D341Med (cell line): ENCODE measurements at regions not wholly inside any gene's neighbourhood (a gene's known extent, or its start where the extent isn't known, plus 50 kb on each side); places are given as distances from the start of the nearest gene placed in this dataset.
A peak's percentile ranks its signal among the peaks of the same experiment; 100 is the strongest.
"Not testable (repeated sequence)": the region's sequence is repeated elsewhere in the genome, so short reads cannot be mapped to it uniquely, and the experiment has no call there.

Experiments used
- DNase-seq: peaks from one replicate; pipeline ENCODE4 v3.0.0; 2012; ENCODE audit warnings: low spot score

- DNase-seq, result peak; percentile 83
Measured at GRCh38 chr14:22386924-22387775, 201.9 kb downstream of the DAD1 start.

DNA sequence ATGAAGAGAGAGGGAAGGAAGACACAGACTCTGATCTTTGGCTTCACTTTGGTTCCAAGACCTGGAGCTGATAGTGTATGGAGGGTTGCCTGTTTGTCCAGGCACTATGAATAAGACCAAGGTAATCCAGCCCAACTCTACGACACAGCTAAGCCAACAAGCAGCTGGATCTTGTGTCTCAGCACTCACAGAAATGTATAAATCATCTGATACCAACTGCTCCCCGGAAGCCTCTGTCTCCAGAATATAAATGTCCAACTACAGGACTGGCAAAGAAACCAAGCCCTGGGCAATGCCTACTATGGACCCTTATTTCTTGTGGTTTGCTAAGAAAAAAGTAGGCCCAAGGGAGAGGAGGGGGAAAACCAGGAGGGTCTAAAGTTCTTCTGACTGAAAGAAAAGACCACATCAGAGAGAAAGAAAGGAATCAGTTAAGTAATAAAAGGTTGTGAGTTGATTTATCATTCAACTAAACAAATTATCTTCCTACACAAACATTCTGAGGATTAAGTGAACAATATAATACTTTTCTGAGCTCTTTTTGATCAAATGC is 204.0 kb downstream of the DAD1 start:
- no peak for DNase-seq

DNA sequence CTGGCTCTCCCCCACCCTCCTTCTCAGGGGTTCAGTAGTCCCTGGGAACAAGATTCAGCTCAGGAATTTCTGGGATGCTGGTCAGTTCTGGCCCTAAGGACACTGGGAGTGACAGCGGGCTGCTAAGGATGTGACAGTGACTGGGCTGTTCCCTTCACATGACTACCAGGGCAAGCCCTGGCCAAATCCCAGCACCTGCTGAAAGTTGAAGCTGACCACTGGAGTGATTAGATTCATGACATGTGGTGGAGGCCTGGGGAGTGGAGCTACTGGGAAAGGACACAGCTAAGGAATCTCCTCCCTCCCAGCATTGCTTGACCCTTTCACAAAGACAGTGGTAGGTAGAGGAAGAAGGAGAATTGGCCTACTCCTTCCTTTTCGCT is 204.9 kb downstream of the DAD1 start:
- no peak for DNase-seq

- DNase-seq, result no peak
Measured at GRCh38 chr14:22383515-22384166, 205.4 kb downstream of the DAD1 start.

DNA sequence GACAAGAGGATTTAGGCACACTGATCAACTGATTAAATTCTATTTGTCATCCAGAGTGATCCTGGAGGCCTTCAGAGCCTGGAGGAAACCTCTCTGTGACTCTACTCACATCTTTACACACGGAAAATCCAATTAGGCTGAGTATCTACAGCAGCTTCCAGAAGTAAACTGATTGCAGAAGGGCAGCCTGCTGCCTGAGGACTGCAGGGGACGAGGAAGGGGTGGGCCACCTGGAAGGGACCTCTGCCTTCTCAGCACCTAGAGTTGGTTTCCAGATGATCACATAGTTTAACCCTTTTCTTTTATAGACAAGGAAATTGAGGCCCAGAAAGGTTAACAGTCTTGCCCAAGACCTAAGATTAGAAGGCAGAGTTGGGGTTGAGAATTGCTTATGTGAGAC is 206.1 kb downstream of the DAD1 start:
- DNase-seq, result no peak

GRCh38 chr14:22382395-22382794 is 206.6 kb downstream of the DAD1 start:
- DNase-seq, result no peak

- DNase-seq, result no peak
Measured at GRCh38 chr14:22381766-22382165, 207.3 kb downstream of the DAD1 start.

DNA sequence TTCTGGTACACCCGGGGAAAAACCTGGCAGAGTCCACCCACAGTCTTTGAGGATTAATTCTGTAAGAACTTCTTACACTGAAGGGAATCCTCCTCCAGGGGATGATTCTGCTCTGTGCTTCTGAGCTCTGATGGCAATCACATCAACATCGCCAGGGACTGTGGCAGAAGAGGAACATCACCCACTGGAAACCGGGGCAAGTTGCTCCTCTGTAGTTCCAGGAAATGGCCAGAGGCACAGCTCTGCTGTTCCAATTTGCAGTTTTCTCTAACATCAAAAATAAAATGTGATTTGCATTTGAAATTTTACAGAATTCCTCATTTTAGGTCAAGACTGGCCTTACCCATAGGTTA is 207.6 kb downstream of the DAD1 start:
- no peak for DNase-seq

GRCh38 chr14:22380571-22381407 is 208.2 kb downstream of the DAD1 start:
- no peak for DNase-seq

- no peak for DNase-seq
Measured at GRCh38 chr14:22379727-22380126, 209.3 kb downstream of the DAD1 start.

DNA sequence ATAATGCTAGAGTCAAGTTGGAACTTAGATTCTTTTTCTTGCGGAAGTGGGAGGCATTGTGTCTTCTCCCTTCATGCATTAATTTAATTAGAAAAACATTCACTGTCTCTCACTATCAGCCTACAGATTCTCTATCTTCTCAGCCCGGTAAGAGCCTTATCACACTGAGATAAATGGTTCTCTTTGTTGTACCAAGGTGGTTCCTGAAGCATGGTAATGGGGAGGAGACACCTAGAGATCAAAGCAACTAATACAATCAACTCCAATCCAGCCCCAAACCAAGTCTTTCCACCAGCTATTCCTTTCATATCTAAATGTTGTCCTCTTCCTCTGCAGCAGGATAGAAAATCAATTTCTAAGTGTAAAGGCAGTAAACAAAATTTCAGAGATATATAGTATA is 210.8 kb downstream of the DAD1 start:
- DNase-seq, result no peak

DNA sequence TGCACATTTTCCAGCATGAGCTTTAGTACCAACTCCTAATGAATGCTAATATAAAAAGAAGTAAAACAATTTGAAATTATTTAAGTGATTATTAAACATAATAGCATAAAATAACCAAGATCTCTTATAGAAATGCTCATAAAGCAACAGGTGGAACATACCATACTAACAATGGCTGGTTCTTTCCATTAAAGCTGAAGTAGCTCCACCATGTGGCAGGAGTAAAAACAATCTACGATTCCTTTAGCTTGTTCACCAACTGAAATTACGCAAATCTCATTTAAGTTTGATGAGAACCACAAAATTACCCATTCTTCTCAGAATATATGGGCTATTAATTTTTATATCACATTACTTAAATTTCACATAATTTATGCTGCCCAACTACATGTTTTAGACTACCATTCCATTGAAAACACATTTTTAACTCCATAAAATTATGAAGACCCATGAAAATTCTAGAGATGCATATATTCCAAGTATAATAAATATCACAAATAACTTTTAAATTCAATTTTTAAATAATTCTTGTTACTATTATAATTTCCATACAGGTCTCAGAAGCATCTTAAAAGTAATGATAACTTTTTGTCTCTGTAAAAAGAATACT is 213.6 kb downstream of the DAD1 start:
- peak; percentile 42 for DNase-seq

DNA sequence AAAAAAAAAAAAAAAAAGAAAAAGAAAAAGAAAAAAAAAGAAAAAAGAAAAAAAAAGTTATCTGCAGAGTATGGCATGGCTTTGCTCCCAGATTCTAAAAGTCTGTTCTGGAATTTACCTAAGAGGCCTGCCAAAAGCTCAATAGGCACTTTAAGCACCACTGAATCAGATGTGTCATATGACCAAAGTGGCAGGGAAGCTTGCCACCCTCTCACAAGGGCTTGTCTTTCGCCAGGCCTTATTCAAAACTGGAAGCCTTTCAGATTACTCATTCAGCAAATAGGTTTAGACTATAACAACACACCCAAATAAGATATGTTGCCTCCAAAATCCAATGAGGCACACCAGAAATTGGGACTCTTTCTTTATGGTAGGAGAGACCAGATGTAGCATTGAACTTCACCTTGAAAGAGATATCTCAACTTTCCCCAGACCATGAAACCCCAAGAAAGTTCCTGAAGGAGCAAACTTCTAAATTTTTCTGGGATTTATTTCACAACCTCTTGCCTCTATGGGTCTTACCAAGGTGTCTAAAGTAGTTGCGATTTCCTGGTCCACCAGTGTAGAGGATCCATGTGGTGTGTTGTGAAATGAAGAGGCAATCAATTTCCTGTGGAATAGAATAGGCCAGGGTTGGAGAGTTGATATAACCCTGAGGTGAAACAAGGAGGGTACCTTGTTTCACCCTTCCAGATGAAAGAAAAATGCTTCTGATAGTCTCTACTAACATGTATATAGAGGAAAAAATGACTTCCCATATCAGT is 218.8 kb downstream of the DAD1 start:
- no peak for DNase-seq

DNA sequence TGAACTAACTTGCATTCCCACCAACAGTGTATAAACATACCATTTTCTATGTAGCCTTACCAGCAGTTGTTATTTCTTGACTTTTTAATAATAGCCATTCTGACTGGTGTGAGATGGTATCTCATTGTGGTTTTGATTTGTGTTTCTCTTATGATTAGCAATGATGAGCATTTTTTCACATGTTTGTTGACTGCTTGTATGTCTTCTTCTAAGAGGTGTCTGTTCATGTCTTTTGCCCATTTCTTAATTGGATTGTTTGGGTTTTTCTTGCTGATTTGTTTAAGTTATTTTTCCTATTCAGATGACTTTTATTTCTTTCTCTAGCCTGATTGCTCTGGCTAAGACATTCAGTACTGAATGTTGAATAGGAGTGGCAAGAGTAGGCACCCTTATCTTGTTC is 230.3 kb downstream of the DAD1 start:
- DNase-seq, result no peak

- DNase-seq, result not testable (repeated sequence)
Measured at GRCh38 chr14:22349281-22349680, 239.7 kb downstream of the DAD1 start.

DNA sequence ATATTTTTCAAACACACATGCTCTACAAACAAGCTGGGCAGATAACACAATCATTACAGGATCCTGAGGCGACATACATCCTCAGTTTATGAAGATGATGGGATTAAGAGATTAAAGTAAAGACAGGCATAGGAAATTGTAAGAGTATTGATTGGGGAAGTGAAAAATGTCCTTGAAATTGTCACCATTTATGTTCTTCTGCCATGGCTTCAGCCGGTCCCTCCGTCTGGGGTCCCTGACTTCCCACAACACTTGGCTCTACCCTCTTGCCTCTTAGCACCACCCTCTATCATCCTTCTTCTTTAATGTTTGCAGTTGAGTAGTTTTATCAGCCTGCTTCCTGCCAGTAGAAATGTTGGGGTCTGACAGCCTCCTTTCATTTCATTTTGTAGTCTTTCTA is 244.4 kb downstream of the DAD1 start:
- no peak for DNase-seq

GRCh38 chr14:22344209-22344608 is 244.8 kb downstream of the DAD1 start:
- DNase-seq, result not testable (repeated sequence)

- DNase-seq, result no peak
Measured at GRCh38 chr14:22341049-22341448, 248.0 kb downstream of the DAD1 start.

DNA sequence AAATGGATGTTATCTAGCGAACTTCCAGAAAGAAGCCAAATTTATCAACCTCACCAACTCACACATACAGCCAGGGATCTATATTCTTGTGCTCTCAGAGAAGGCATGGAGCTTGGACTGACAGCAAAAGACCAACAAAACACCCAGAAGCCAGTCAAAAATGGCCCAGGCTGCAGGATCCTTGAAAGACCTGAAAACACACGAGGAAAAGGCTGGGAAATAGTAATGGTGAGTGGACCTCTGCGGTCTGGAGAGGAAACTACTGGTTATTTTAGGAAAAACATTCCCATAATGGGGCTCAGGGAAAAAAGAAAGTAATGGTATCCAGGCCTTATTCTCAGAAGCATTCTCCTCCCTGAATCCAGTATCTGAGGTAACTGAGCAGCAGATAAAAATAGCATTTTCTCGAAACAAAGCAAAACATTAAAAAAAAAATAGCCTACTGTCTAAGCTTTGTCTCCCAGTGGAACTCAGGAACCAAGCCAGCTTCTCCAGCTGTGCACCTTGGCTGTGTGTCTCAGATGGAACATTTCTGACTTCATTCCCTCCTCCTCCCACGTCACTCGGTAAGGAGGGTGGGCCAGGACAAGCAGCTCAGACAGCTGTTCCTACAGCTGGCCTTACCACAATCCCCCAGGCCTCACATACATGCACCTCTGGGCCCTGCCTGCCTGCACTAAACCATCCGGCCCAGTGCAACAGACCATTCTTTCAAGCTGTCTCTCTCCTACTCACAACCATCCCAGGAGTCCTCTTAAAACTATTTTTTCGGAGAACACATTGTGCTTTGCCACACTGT is 249.9 kb downstream of the DAD1 start:
- DNase-seq, result no peak

DNA sequence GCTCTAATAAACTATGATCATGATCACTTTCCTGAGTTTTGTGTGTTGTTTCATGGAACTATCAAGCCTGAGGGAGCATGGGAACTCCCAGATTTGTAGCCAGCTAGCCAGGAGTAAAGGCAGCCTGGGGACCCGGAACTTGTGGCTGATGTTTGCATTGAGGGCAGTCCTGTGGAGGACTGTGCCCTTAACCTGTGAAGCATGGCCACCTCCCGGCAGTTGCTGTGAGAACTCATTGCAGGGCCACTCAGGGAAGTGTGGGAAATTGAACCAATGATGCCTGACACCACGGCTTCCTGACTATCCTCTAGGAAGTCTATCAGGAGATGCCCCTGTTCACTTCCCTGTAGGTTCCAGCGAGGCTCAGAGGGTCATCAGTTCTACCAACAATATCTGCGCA is 250.6 kb downstream of the DAD1 start:
- DNase-seq, result no peak

- no peak for DNase-seq
Measured at GRCh38 chr14:22337938-22338337, 251.1 kb downstream of the DAD1 start.
